Transverse colon (tissue), 4 donors: ENCODE measurements at regions not wholly inside any gene's neighbourhood (a gene's known extent, or its start where the extent isn't known, plus 50 kb on each side); places are given as distances from the start of the nearest gene placed in this dataset.

Experiments
- CTCF ChIP-seq, 5 experiments: fragments of 200-600 bp in 3 of 5; fragments of 450-650 bp in 2 of 5; sonication (generic) in 3 of 5; IDR thresholded peaks; 1 replicate in 2 of 5; 2 replicates in 3 of 5; pipeline ENCODE4 v1.5.1; 2016 to 2017; ENCODE audit warnings: antibody characterized with exemption in 5 of 5, inconsistent platforms in 3 of 5, mild to moderate bottlenecking in 2 of 5, moderate library complexity in 1 of 5
- EP300 ChIP-seq: sonication (generic); formaldehyde crosslinking; IDR thresholded peaks from one replicate; pipeline ENCODE4 v1.6.1; 2017; ENCODE audit warnings: antibody characterized with exemption, low read depth
- POLR2A ChIP-seq: fragments of 450-650 bp; IDR thresholded peaks from one replicate; pipeline ENCODE4 v1.6.1; 2016; ENCODE audit warnings: antibody characterized with exemption, mild to moderate bottlenecking, moderate library complexity
- POLR2AphosphoS5 ChIP-seq, 3 donors: sonication (generic); formaldehyde crosslinking; IDR thresholded peaks; one replicate each; pipeline ENCODE4 v1.6.1; 2016; ENCODE audit warnings: antibody characterized with exemption in 3 of 3

GRCh38 chr11:116070520-116070919, 566.3 kb upstream of the CADM1 start:
- no peak for TF ChIP-seq CTCF (IDR thresholded peaks at IDR 0.05)
- no peak for TF ChIP-seq EP300
- no peak for TF ChIP-seq POLR2A
- TF ChIP-seq POLR2AphosphoS5 (IDR thresholded peaks at IDR 0.05) = no peak
